ENCODE measurements at regions not wholly inside any gene's neighbourhood (a gene's known extent, or its start where the extent isn't known, plus 50 kb on each side); places are given as distances from the start of the nearest gene placed in this dataset.

DNA sequence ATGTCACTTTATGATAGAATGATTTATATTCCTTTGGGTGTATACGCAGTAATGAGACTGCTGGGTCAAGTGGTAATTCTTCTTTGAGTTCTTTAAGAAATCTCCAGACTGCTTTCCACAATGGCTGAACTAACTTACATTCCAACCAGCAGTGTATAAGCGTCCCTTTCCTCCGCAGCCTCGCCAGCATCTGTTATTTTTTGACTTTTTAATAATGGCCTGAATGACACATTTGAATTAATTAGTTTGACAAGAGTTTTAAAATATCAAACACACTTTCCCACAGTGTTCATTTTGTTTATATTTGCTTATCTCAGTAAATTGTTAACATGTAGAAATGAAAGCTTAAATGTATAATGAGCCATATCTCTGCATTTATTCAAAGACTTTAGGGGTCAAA lies 116.8 kb downstream of the TES start:
- TF ChIP-seq, protein P1, sequence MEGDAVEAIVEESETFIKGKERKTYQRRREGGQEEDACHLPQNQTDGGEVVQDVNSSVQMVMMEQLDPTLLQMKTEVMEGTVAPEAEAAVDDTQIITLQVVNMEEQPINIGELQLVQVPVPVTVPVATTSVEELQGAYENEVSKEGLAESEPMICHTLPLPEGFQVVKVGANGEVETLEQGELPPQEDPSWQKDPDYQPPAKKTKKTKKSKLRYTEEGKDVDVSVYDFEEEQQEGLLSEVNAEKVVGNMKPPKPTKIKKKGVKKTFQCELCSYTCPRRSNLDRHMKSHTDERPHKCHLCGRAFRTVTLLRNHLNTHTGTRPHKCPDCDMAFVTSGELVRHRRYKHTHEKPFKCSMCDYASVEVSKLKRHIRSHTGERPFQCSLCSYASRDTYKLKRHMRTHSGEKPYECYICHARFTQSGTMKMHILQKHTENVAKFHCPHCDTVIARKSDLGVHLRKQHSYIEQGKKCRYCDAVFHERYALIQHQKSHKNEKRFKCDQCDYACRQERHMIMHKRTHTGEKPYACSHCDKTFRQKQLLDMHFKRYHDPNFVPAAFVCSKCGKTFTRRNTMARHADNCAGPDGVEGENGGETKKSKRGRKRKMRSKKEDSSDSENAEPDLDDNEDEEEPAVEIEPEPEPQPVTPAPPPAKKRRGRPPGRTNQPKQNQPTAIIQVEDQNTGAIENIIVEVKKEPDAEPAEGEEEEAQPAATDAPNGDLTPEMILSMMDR (conservative IDR thresholded peaks at IDR 0.05; ENCODE audit: low read length): no peak
- no peak for TF ChIP-seq EZH2phosphoT487 (IDR thresholded peaks at IDR 0.05; ENCODE audit: borderline replicate concordance, low read depth, low read length)

Data from OCI-LY7 (cell line).